Rectal smooth muscle tissue (tissue), 1 donor: ENCODE measurements at regions not wholly inside any gene's neighbourhood (a gene's known extent, or its start where the extent isn't known, plus 50 kb on each side); places are given as distances from the start of the nearest gene placed in this dataset.

Source experiments
- H3K27ac ChIP-seq: one replicate; pipeline ENCODE4 v1.7.0; 2013; ENCODE audit warnings: low read depth, low read length, inconsistent platforms
- H3K27me3 ChIP-seq: one replicate; pipeline ENCODE4 v1.7.0; 2013; ENCODE audit warnings: low read length; ENCODE audit not compliant: control insufficient read depth, insufficient read depth
- H3K36me3 ChIP-seq: one replicate; pipeline ENCODE4 v1.7.0; 2013; ENCODE audit warnings: low read length; ENCODE audit not compliant: control insufficient read depth, insufficient read depth
- H3K4me1 ChIP-seq: one replicate; pipeline ENCODE4 v1.7.0; 2013; ENCODE audit warnings: low read length; ENCODE audit not compliant: control insufficient read depth, insufficient read depth
- H3K4me3 ChIP-seq: one replicate; pipeline ENCODE4 v1.7.0; 2013; ENCODE audit warnings: low read length
- H3K9ac ChIP-seq: one replicate; pipeline ENCODE4 v1.7.0; 2013; ENCODE audit warnings: low read length

GRCh38 chr13:40087091-40088002 is 431.9 kb downstream of the COG6 start:
- Histone ChIP-seq H3K36me3 (no peaks in the 10 kb centered on the region), H3K27me3 (no peaks in the 10 kb centered on the region), H3K4me3 (no peak overlapping the region), H3K9ac (no peak overlapping the region), H3K27ac (no peak overlapping the region), H3K4me1 (no peaks in the 10 kb centered on the region)

- no peak overlapping the region for H3K4me3 ChIP-seq
- no peaks in the 10 kb centered on the region for H3K4me1 ChIP-seq
- H3K9ac ChIP-seq: no peak overlapping the region
- H3K27me3 ChIP-seq: no peaks in the 10 kb centered on the region
- no peaks in the 10 kb centered on the region for H3K36me3 ChIP-seq
- H3K27ac ChIP-seq: no peak overlapping the region
Observed at GRCh38 chr13:40094056-40094455, 438.6 kb downstream of the COG6 start.

GRCh38 chr13:40095695-40096356 is 440.4 kb downstream of the COG6 start:
- no peaks in the 10 kb centered on the region for H3K4me1 ChIP-seq
- H3K9ac ChIP-seq: no peak overlapping the region
- no peak overlapping the region for H3K4me3 ChIP-seq
- H3K27me3 ChIP-seq: no peaks in the 10 kb centered on the region
- H3K27ac ChIP-seq: no peak overlapping the region
- H3K36me3 ChIP-seq: no peaks in the 10 kb centered on the region

GRCh38 chr13:40096357-40096901 is 441.0 kb downstream of the COG6 start:
- no peaks in the 10 kb centered on the region for H3K36me3 ChIP-seq
- H3K27ac ChIP-seq: no peak overlapping the region
- no peaks in the 10 kb centered on the region for H3K4me1 ChIP-seq
- H3K9ac ChIP-seq: no peak overlapping the region
- H3K4me3 ChIP-seq: no peak overlapping the region
- H3K27me3 ChIP-seq: no peaks in the 10 kb centered on the region

- Histone ChIP-seq H3K27me3 (no peaks in the 10 kb centered on the region), H3K36me3 (no peaks in the 10 kb centered on the region), H3K4me1 (no peaks in the 10 kb centered on the region), H3K4me3 (no peak overlapping the region), H3K9ac (no peak overlapping the region), H3K27ac (no peak overlapping the region)
Observed at GRCh38 chr13:40098246-40098645, 442.8 kb downstream of the COG6 start.

GRCh38 chr13:40101708-40102359 is 446.4 kb downstream of the COG6 start:
- Histone ChIP-seq H3K27ac (no peak overlapping the region), H3K36me3 (no peaks in the 10 kb centered on the region), H3K9ac (no peak overlapping the region), H3K27me3 (no peaks in the 10 kb centered on the region), H3K4me3 (no peak overlapping the region), H3K4me1 (no peaks in the 10 kb centered on the region)

DNA sequence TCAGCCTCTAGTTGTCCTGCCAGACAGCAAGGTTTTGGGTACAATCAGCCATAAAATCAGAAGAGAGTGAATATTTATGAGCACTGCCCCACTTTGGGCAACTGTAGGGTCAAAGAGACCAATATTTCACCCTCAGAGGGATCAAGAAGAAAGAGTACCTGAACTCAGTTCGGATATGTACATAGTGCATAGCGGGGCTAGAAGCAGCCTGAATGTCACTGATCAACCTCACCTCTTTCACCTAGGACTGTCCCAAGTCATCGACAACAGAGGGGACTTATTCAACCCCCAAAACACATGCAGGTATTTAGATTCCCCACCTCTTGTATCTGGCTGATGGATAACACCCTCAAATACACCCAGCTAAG is 446.9 kb downstream of the COG6 start:
- H3K9ac ChIP-seq: no peak overlapping the region

GRCh38 chr13:40102854-40103253 is 447.4 kb downstream of the COG6 start:
- Histone ChIP-seq H3K4me1 (no peaks in the 10 kb centered on the region), H3K4me3 (no peak overlapping the region), H3K27ac (no peak overlapping the region), H3K36me3 (no peaks in the 10 kb centered on the region), H3K9ac (no peak overlapping the region), H3K27me3 (no peaks in the 10 kb centered on the region)

More for the DNA sequence above, 446.9 kb downstream of the COG6 start:
- no peaks in the 10 kb centered on the region for H3K27me3 ChIP-seq
- no peaks in the 10 kb centered on the region for H3K36me3 ChIP-seq
- no peaks in the 10 kb centered on the region for H3K4me1 ChIP-seq
- H3K4me3 ChIP-seq: no peak overlapping the region
- no peak overlapping the region for H3K27ac ChIP-seq

GRCh38 chr13:40103864-40104263 is 448.4 kb downstream of the COG6 start:
- Histone ChIP-seq H3K27ac (no peak overlapping the region), H3K9ac (no peak overlapping the region), H3K36me3 (no peaks in the 10 kb centered on the region), H3K4me3 (no peak overlapping the region), H3K4me1 (no peaks in the 10 kb centered on the region), H3K27me3 (no peaks in the 10 kb centered on the region)

DNA sequence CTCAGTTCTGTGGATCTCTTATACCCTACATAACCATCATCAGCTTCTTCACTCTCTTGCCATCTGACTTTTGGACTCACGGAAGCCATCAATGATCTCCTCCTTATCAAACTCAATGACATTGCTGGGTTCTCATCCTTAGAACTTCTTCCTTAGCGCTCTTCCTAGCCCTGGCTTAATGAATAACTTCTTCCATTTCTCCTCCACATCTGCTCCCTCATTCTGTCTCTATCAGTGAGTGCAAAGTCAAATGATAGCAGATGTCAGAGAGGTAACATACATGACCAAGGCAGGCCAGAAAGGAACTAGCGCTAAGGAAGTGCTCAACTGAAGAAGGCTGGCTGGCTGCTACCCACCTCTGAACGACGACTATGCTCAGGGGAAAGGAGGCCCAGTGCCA is 449.8 kb downstream of the COG6 start:
- H3K4me3 ChIP-seq: no peak overlapping the region
- no peak overlapping the region for H3K27ac ChIP-seq

DNA sequence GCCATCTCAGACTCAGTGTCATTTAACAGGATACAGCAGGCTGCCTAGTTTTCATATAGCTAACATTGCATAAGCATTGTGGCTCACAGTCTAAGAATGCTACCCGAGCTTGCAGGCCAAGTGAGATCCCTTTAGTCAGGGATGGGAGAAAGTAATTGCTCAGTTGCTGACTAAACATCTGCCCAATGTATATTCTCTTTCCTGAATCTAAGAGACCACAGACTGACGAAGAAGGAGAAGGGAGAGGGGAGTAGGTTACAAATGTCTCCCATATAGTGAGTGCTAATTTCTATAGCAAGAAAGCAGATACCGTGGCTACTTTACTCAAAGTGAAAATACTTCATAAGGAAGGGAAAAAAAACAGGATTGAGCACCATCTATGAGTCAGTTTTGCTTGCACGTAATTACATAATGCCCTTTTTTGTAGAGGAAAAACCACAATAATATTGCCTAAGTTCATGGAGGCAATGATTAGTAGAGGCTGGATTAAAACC is 453.9 kb downstream of the COG6 start:
- no peak overlapping the region for H3K27ac ChIP-seq
- no peak overlapping the region for H3K4me3 ChIP-seq
- no peaks in the 10 kb centered on the region for H3K36me3 ChIP-seq
- H3K4me1 ChIP-seq: no peaks in the 10 kb centered on the region
- H3K9ac ChIP-seq: no peak overlapping the region
- no peaks in the 10 kb centered on the region for H3K27me3 ChIP-seq

More for the DNA sequence above, 449.8 kb downstream of the COG6 start:
- H3K9ac ChIP-seq: no peak overlapping the region
- H3K36me3 ChIP-seq: no peaks in the 10 kb centered on the region
- H3K4me1 ChIP-seq: no peaks in the 10 kb centered on the region
- no peaks in the 10 kb centered on the region for H3K27me3 ChIP-seq

GRCh38 chr13:40113643-40114304 is 458.3 kb downstream of the COG6 start:
- H3K9ac ChIP-seq: no peak overlapping the region
- H3K27me3 ChIP-seq: no peaks in the 10 kb centered on the region
- H3K4me1 ChIP-seq: no peaks in the 10 kb centered on the region
- H3K4me3 ChIP-seq: no peak overlapping the region
- no peaks in the 10 kb centered on the region for H3K36me3 ChIP-seq
- H3K27ac ChIP-seq: no peak overlapping the region
